Activated CD4-positive, alpha-beta T cell treated with anti-CD3 and anti-CD28 coated beads, Interleukin-2, Interleukin-6, amounts not matched to agents 100 ng/mL and 50 ng/mL, durations not matched to agents 16 hours and 8 hours (primary cell): ENCODE measurements at regions not wholly inside any gene's neighbourhood (a gene's known extent, or its start where the extent isn't known, plus 50 kb on each side); places are given as distances from the start of the nearest gene placed in this dataset.

Source experiments
- DNase-seq: peaks from one replicate; pipeline ENCODE4 v3.0.0-alpha.2; 2020

DNA sequence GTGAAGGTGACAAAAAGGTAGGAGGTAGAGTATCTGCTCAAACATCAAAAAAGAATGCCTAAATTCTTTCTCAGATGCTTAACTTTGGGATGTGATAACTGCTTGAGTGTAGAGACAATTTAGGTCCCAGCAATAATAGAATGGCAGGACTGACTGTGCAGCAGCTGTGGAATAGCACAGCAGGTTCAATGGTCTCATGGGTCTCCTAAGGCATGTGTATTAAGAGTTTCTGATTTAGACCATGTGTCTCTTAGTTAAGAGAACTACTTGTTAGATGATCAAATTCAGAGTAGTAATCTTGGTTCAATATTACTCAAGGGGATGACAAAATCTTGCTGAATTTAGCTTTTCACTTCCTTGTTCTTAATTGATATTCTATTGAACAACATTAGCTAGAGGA is 72.0 kb downstream of the ALX1 start:
- DNase-seq: no peak

DNA sequence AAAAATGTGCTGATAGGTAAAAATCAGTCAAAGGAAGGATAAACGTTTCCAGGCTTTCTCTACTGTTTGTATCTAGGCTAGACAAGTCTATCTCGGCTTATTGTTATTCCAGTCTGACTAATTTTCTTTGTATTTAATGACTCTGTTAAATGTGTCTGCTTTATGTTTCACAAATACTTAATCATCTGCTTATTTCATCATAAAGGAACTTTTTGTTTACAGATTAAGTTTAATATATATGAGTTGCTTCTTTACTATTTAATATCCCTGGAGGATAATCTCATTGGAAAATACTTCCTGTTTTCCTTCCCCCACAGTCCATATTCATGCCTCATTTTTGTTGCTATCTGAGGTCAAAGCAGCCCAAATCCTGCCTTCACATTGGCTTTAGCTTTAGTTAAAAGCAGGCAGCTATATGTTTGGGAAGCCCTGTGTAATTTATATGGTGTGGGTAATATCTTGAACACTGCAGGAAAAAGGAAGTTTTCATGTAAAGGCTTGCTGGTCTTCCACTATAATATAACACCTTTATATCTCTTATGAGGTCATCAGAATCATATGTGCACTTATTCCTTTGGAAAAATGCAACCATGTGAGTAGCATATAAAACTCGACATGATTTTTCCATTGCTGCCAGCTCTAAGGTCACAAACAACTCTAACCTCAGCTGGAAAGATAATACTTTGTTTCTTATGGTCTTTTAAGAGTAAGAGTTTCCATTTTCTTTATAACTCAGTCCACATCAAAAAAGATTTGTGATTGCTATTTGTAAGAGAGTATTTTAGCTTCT is 76.8 kb downstream of the ALX1 start:
- no peak for DNase-seq

DNA sequence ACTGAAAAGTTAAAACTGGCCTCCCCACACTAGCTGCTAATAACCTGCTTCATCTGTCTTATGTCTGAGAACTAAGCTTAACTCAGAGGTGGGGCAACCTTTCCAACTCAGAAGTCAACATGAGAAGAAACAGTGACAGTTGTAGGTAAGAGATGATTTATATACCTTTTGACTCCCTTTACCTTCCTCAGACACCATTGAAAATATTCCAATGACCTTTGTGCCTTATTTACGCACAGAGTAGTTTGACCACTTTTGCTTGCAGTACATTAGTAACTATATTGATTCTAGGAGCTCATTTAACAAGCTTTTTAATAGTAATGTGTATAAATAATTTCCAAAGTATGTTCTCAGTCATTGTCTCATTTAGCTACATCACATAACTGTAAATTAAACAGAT is 77.6 kb downstream of the ALX1 start:
- no peak for DNase-seq

DNA sequence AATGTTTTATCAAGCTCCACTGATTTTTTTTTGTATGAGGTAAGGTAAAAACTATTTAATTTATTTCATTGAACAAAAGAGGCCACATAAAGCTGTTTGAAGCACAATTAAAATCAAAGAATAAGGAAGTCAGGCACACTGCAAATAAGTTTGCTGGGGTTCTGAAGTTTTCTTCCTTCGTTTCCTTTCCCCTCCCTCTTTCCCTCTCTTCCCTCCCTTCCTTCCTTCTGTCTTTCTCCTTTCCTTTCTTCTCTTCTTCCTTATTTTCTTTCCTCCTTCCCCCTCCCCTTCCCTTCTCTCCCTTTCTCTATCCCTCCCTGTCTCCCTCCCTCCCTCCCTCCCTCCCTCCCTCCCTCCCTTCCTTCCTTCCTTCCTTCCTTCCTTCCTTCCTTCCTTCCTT is 78.7 kb downstream of the ALX1 start:
- no peak for DNase-seq

DNA sequence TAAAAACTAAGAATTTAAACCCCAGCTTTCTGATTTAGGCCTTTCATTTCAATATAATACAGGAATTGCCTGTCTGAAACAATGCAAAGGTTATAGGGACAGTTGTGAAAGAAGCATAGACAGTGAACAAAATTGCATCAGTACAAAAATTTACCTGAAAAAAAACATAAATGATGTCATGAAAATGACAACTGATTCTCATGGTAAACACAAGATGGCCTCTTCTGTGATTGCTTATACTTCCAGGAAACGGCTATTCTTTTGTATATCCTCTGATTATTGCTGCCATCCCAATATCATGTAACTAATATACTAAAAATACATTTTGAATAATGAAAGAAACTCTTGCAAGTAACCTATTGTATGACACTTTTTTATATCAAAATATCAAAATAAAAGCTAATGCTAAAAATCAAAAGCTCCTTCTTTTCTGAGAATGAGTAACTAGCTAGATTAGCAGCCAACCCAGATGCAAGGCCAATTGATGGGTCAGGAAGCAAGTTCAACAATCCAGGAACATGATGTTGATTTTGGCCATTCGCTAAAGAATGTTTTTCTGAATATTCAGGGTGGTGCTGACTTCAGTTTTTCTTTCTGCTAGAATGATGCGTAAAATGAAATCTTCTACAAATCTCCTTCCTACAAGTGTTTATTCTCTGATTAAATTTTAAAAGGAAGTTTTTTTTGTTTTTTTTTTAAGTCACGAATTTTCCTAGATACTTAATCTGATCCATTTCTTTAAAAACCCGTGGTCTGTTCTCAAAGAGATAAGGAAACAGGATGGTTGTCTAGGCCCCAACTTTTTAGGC is 83.6 kb downstream of the ALX1 start:
- DNase-seq: no peak

DNA sequence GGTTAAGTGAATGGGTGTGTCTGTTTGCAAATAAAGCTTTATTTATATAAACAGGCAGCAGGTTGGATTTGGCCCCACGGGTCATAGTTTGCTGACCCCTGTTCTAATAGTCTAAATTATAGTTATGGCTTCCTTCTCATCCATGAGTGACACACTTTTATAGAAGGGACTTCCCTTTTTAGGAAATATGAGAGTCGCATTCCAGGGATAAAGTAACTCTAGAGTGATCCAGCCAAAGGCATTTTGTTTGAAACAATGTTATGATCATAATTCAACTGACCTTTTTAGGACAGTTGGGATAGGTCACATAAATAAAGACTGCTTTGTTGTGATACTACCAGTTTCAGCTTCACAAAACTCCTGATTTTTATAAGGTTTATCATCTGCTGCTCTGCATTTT is 87.9 kb downstream of the ALX1 start:
- no peak for DNase-seq

DNA sequence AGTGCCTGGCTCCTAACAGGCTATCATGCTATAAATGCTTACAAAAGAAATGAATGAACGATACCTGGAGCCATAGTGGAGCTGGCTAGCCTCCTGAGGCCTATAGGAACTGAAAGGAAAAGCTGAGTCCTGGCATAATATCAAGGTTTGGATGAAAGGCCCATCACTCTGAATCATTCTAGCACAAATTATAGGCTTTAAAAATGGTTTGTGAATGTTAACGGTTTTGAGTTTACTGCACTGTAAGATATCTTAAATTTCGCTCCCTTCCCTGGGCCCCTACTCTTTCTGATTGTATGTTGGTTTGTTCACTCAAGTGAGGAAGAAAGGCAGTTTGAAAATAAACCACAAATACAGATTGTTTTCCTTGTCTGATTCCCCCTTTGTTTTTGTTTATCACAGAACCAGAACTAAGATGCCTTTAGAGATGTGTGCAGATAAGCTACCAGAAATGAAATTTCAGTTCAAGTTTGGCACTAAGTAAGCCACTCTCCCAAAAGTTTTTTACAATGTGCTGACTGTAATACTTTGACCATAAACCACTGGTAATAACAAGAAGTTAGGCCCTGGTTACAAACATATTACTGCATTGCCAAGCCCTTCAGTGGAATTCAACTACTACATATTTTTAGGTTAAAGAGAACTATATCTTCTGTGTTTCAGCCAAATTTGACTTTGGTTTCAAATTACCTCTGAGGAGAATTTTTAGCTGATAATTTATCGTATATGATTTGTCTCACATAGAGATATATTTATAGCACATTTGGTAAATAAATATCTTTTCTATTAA is 89.5 kb downstream of the ALX1 start:
- no peak for DNase-seq

DNA sequence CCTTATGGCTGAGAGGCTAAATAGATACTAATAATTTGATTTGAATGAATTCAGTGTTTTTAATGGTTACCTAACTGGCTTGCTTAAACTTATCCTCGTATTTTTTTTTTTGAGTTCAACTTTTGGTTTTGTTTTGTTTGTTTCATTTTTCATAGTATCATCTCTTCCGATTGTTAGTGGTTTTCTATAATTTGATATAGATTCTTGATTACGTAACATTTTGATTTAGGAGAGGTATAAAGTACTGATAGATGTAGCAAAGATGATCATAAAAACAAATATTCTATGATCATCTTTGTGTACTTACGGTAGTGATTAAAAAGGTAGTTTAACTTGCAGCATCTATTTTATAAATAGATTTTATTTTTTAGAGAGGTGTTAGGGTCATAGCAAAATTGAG is 93.0 kb downstream of the ALX1 start:
- no peak for DNase-seq

DNA sequence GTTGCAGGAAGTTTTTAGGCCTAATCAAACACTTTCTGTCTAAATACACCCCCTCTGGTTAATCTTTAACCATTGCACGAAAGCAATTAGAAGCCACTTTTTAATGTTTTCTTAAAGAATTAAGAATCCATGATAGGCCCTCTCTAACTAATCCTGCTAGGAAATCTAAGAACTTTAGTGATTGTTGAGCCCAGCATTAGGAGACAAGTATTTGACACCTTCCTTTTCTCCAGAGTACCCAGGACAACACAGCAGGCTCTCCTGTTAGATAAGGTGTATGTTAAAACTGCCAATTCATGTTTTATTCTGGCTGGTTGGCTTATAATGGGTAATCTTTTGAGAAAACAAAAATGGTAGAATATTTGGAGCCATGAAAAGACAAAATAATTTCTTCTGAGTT is 95.0 kb downstream of the ALX1 start:
- DNase-seq: no peak

DNA sequence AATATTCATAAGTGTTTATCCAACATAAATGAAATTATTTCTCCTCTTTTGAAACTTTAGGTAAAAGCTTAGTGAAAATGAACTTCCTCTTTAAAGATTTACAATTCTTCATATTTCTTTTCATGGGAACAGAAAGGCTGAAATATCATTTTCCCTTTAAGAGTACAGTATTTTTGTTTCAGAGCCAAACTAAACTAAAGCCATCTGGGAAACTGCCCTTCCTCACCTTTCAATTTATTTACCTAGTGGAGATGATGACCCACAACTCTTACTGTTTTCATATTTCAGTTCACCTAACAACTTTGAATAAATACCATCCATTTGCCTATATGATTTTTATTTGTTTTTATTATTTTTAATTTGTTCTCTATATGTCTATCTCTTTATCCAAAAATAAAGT is 105.4 kb downstream of the ALX1 start:
- DNase-seq: no peak

DNA sequence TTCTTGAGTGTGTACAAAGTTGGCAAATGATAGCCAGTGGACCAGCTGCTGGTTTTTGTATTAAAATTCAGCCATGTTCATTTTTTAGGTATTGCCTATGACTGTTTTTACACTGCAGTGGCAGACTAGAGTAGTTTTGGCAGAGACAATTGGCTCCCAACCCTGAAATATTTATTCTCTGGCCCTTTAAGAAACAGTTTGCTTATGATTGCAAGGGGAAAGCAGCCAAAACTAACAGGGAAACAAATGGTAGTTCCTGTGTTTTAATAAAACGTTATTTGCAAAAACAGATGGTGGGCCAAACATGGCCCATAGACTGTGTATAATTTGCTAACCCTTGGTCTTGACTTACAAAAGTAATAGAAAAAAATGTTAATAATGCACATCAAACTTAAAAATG is 110.2 kb downstream of the ALX1 start:
- no peak for DNase-seq

DNA sequence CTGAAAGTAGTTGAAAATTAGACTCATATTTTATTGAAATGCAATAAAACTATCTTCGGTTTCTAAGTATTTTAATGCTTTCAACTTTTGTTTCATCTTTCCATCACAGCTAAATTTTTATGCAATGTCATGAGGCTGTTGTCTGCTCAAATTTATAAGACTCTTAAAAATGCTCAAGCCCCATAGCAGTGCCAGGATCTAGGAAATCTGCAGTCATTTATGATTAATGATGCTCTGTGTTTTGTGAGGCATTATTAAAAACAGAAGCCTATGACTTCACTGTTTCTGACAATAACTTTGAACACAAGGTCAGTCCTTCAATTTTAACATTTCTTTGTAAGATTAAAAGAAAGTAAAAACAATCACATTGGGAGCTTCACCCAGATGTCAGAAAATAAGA is 112.5 kb downstream of the ALX1 start:
- no peak for DNase-seq

DNA sequence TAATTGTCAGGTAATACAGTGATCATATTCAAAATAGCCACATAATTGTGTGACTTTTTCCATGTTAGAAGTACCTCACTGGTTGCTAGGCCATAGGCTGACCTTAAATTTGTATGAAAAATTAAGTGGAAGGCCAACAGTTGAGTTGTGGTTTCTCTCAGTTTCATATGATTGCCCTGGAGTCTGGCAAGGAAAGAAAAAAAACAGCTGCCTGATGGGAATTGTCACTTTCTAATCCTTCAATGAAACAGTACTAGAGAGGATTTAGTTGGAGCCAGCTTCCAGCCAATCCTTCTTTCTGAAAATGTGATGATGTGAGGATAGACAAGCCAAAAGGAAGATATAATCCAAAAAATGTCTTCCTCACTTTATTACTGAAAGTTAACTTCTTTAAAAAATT is 113.6 kb downstream of the ALX1 start:
- no peak for DNase-seq

DNA sequence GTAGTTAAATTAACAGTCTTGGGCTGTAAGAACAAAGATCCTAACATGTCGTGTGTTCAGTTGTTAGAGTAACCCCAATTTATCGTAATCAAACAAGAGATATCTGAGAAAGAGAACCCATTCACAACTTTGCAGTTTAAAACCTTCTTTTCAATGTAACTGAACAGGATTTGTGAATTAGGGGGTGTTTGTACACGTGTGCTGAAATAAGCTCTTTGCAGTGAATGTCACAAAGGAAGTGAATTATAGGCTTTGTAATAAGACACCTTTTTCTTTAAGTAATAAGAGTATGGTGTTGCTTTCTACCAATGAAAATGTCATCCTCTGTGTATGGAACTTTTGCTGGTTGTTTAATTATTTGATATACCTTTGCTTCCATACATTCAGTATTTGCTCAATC is 114.0 kb downstream of the ALX1 start:
- no peak for DNase-seq

DNA sequence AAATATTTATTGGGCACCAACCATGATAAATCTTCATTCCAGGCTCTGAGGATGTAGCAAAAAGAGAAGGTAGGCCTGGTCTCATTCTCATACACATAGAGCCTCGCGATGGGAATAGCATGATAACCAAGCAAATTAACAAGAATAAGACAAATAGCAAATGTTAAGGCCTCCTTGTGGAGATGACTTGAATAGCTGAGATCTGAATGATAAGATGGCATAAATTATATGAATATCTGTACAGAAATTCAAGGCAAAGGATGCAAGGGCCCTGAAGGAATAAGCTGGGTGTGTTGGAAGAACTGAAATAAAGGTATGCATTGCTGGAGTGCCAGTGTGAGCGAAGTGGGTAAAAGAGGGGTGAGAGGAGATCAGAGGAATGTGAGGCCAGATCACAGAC is 114.8 kb downstream of the ALX1 start:
- no peak for DNase-seq

DNA sequence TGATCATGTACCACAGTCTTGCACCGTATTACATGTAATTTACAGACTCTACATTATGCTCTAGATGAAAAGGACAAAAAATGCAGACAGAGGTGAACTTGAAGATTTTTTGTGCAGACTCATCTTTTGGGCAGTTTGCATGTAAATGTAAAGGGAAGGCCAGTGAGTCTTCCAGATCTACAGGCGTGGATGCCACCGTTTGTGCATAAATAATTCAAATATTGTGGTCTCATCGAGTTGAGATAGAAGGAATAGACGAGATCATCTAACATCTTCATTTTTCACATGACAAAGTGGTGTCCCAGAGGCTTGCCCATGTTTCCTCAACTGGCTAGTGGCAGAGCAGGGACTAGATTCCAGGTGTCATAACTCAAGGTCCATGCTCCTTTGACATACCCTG is 125.2 kb downstream of the ALX1 start:
- DNase-seq: no peak

DNA sequence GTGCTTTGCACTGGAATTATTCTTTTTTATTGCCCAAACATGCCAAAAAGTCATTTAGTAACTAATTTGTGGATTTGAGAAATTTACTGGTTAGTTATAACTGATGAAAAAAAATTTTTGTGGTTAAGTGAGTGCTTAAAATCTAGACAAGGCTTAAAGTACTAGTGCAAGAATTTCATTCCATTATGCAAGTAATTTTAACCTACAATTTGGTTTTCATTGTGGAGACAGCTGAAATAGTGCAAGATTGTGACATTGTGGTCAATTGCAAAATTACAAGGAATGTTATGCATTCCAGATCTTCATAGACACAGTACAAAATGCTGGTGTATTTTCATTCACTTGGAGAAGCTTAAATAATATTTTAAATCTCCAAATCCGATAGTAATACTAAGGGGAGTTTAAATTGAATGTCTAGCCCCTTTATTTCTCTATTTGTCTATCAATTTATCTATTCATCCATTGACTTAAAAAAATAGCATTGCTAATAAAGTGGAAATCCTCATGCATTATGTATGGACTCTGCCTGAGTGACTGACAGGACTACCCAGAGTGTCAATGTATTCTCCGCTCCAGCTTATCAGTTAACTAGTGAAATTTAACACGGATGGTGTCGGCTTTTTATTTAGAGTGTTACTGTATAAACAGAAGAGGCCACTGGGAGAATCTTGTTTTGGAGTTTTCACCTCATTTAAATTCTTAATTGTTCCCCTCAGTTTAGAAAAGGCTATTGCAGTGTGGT is 125.9 kb downstream of the ALX1 start:
- DNase-seq: no peak

DNA sequence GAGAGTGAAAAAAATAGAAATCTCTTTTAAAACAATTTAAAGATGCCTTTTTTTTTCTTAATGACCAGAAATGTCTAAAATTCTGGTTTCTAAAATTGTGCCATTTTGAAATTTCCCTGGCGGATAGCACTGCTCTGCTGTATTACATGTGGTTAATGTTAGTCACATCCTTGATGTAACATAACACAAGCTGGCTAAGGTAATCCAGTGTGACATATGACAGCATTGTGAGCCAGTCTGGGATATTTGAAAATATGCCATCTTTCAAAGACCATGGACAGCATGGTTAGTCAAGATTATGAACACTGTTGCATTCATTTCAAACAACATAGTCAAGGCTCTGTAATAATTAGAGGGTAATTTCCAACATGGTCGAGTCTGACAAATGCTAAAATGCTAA is 133.2 kb downstream of the ALX1 start:
- DNase-seq: no peak

DNA sequence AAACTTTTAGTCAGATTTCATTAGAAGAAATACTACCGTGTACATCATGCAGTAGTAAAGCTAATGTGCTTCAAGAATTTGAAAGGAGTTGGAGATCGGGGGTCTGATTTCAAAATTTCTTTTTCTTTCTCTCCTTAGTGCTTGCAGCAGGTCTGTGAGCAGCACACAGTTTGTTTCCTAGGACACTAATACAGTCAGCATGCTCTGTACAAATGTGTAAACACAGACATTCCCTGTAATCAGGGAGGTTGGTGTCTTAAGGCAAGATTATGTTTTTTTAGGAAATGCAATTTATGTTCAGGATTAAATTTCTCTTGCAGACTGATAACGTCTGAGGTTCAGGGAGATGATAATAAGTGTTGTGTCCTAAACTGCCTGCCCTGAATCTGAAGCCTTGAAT is 142.7 kb downstream of the ALX1 start:
- no peak for DNase-seq

DNA sequence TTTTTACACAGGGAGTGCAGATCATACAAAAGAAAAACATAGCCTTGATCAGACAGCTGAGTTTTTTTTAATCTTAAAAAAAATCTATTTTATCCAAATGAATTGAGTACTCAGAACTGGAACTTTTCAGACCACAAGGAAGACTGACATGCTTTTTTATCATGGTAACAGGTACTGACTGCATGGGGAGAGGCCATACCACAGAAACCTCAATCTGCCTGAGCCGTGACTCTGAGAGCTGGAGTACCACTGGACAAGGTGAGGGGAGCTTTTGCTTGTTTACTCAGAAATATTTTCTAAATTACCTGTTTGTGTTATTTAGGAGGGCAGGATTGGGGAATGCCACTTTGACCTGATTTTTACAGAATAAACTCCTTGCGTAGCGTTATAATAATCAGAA is 143.9 kb downstream of the ALX1 start:
- DNase-seq: no peak

DNA sequence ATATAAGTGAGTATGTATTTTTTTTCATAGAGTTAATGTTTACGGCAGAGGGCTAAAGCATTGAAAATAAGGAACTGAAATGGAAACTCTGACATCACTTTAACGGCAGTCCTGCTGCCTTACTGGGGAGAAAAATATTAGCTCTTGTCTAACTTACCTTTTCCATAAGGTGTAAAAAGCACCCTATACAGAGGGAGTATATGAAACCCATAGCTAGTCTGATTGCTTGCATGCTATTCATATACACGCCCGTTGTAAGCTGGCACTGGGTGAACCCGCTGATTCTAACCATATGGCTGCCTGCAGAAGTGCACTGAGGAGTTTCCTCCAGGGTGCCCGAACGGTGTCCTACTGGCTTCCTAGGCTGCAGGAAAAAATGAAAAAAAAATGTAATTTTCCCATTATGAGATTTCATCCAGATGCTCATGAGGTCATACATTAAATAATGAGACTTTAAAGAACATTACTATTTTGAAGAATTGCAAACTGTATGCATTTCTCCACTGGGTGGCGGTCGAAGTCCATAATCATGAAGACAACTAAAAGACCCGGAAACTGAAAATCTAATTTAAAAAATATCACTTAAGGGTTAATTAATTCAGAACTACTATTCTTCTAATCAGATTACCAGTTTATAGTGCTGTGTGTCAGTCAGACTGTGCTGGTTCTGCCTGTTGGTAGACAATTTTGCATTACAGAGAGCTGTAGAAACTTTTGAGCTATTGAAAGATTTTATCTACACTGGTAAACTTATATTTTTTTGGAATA is 144.7 kb downstream of the ALX1 start:
- DNase-seq: peak; percentile 28

DNA sequence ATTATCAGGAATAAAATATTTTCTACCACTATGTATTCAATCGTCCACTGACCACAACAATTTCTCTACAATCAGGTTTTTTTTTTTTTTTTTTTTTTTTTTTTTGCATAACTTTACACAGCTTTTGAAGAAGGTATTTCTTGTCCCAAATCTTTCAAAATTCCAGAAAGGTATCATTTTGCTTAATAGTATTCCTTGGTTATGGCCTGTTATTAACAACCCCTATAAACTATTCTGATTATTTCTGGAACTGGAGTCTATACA is 145.3 kb downstream of the ALX1 start:
- DNase-seq: no peak

DNA sequence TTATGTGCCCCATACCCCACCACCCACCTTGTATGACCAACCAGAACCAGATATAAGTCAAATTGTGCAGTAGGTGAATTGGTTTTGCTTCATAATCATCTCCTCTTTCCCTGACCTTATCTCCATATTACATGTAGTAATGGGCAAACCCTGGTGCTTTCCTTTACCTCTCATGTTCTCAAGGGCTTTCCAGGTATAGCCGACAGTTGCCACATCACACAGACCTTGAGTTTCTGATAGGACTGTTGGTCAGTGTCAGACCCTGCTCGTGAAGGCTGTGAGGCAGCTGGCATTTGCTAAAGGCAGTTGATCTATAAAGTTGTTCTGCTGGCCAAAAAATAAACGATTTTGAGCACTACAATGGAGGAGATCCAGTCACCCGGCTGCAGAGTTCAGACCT is 145.9 kb downstream of the ALX1 start:
- no peak for DNase-seq
